Stomach (tissue), 8 donors: ENCODE measurements at regions not wholly inside any gene's neighbourhood (a gene's known extent, or its start where the extent isn't known, plus 50 kb on each side); places are given as distances from the start of the nearest gene placed in this dataset.

Source experiments
- DNase-seq, 2 donors: peaks; one replicate each; pipeline versions ENCODE4 v3.0.0 to v3.0.0-alpha.2; 2013 to 2019
- H3K27ac ChIP-seq, 5 donors: fragments of 200-600 bp in 4 of 5; sonication (generic) in 4 of 5; one replicate each; pipeline ENCODE4 v1.5.1; 2013 to 2019; ENCODE audit warnings: mild to moderate bottlenecking in 1 of 5, moderate library complexity in 1 of 5
- H3K27me3 ChIP-seq, 3 donors: fragments of 200-600 bp; sonication (generic); one replicate each; pipeline ENCODE4 v1.5.1; 2017 to 2019; ENCODE audit warnings: mixed run types in 1 of 3
- H3K36me3 ChIP-seq, 4 donors: fragments of 200-600 bp; sonication (generic); 1 replicate in 3 of 4; 2 replicates in 1 of 4; pipeline ENCODE4 v1.5.1; 2016 to 2019
- H3K4me1 ChIP-seq, 4 donors: fragments of 200-600 bp; sonication (generic); one replicate each; pipeline ENCODE4 v1.5.1; 2016 to 2019
- H3K4me3 ChIP-seq, 4 donors: fragments of 200-600 bp; sonication (generic) in 3 of 4; one replicate each; pipeline ENCODE4 v1.5.1; 2016 to 2019; ENCODE audit warnings: mild to moderate bottlenecking in 1 of 4
- H3K9me3 ChIP-seq, 4 donors: fragments of 200-600 bp; sonication (generic); one replicate each; pipeline ENCODE4 v1.5.1; 2016 to 2019
- EP300 ChIP-seq: sonication (generic); formaldehyde crosslinking; IDR thresholded peaks from one replicate; pipeline ENCODE4 v1.6.1; 2017; ENCODE audit warnings: antibody characterized with exemption
- POLR2A ChIP-seq, 4 donors: fragments of 450-650 bp; IDR thresholded peaks; one replicate each; pipeline ENCODE4 v1.6.1; 2016; ENCODE audit warnings: antibody characterized with exemption in 4 of 4, control low read depth in 2 of 4, mild to moderate bottlenecking in 1 of 4, moderate library complexity in 1 of 4
- POLR2AphosphoS5 ChIP-seq, 3 donors: sonication (generic); formaldehyde crosslinking; IDR thresholded peaks; one replicate each; pipeline ENCODE4 v1.6.1; 2016; ENCODE audit warnings: antibody characterized with exemption in 3 of 3
- WGBS, 5 donors: extraction: QIAGEN DNeasy Blood & Tissue Kit in 3 of 5; methylation state at CpG; one replicate each; pipeline versions ENCODE4 v1.1.5 to v1.1.7; 2013 to 2018; 5-methylcytosine and 5-hydroxymethylcytosine counted together
- intact Hi-C: fragments of 100-400 bp; cut with DNase I; formaldehyde crosslinking; loops from one replicate; pipeline ENCODE4 v1.15.1; 2023; ENCODE audit warnings: low total_unique reads
- TF ChIP-seq, protein P1 (sequence below), 7 experiments: fragments of 450-650 bp in 4 of 7; fragments of 200-600 bp in 3 of 7; sonication (generic) in 3 of 7; IDR thresholded peaks; one replicate each; pipeline ENCODE4 v1.5.1; 2016 to 2019; ENCODE audit warnings: antibody characterized with exemption in 7 of 7, control low read depth in 2 of 7, mild to moderate bottlenecking in 1 of 7
- donor health status: healthy with polysubstance abuse.
- donor health status: Bipolar disorder and iron deficiency.
- donor health status: healthy.

DNA sequence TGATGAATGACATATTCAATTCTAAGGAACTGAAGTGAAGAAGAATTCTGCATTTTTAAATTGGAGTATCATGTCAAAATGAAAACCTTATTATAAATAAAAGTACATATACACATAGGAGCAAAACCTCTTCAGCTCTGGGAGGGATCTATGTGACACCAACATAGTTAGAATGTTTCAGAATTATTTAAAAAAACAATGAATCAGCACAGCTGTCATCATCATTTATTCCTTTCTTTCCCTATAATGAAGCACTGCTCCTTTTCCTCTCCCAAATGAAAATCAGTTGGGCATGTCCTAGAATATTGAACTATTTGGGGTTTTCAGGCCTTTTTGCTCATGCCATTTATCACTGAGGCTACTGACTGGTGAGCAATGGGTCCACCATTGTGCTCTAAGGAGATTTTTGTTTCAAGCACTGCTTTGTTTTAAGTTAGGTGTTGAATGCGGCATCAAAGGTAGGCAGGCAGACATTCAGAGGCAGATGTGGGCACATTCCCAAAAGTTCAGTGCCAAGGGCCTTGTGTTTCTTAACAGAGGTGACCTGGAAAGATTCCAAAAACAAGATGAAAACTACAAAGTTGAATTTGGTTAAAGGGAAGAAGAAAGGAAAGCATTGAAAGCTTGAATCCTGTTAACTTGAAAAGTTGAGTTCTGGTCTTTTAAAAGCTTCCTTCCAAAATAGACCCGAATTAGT is 126.4 kb upstream of the ADAMTSL1 start:
- Histone ChIP-seq H3K36me3 (no peaks in the 10 kb centered on the region), H3K27me3 (no peaks in the 10 kb centered on the region), H3K27ac (no peak overlapping the region), H3K9me3 (no peaks in the 10 kb centered on the region), H3K4me3 (no peak overlapping the region), H3K4me1 (peaks cover 0 to 9% (median 4%) of the 10 kb centered on the region in 4 donors)
- intact Hi-C loops = no loop called here
- peak; percentile 16 to 67 for DNase-seq
- 33 to 62% (median 40%) methylated on average over 2 of the region's 2 CpGs for WGBS, 5 donors
- no peak for TF ChIP-seq EP300

DNA sequence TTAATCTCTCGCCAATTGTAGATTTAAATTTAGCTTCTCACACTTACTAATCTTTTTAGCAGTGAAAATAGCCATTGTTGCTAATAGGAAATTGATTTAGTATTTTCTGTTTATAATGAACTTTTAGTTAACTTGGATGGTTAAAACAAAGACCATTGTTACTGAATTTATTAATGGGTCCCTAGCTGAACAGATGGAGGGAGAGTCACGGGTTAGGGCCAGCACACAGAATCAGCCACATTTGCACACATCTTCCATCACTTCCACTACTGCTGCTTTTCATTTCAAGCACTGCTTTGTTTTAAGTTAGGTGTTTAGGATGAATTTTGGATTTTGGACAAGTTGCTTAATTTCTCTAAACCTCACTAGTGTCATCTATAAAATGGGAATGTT is 125.9 kb upstream of the ADAMTSL1 start:
- intact Hi-C loops = no loop called here
- 57 to 78% (median 64%) methylated on average over 2 of the region's 2 CpGs for WGBS, 5 donors
- TF ChIP-seq POLR2AphosphoS5 (IDR thresholded peaks at IDR 0.05) = no peak
- TF ChIP-seq, protein P1, sequence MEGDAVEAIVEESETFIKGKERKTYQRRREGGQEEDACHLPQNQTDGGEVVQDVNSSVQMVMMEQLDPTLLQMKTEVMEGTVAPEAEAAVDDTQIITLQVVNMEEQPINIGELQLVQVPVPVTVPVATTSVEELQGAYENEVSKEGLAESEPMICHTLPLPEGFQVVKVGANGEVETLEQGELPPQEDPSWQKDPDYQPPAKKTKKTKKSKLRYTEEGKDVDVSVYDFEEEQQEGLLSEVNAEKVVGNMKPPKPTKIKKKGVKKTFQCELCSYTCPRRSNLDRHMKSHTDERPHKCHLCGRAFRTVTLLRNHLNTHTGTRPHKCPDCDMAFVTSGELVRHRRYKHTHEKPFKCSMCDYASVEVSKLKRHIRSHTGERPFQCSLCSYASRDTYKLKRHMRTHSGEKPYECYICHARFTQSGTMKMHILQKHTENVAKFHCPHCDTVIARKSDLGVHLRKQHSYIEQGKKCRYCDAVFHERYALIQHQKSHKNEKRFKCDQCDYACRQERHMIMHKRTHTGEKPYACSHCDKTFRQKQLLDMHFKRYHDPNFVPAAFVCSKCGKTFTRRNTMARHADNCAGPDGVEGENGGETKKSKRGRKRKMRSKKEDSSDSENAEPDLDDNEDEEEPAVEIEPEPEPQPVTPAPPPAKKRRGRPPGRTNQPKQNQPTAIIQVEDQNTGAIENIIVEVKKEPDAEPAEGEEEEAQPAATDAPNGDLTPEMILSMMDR (IDR thresholded peaks at IDR 0.05) = no peak
- no peak for TF ChIP-seq POLR2A (IDR thresholded peaks at IDR 0.05)
- TF ChIP-seq EP300 = no peak

DNA sequence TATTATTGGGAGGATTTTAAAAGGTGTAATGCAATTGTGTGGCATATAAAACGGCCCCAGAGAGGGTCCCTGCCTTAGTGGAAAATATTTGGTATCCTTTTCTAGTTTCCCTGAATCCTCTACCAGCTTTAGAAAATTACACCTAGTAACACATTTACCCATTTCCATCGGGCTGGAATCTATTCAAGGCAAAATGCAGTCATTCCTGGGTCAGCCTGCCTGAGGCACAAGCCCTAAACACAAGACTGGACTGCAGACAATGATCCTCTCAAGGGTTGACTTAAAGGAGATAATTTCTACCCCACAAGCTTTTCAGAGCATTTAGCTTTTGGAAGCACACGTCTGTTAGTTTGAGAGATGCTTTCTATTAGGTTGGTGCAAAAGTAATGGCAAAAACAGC is 124.4 kb upstream of the ADAMTSL1 start:
- H3K27ac ChIP-seq = no peak overlapping the region
- no peak for TF ChIP-seq EP300
- no peak for TF ChIP-seq POLR2A (IDR thresholded peaks at IDR 0.05)
- TF ChIP-seq, protein P1 (IDR thresholded peaks at IDR 0.05) = no peak
- TF ChIP-seq POLR2AphosphoS5 (IDR thresholded peaks at IDR 0.05) = no peak
- intact Hi-C loops = no loop called here
- H3K36me3 ChIP-seq = no peaks in the 10 kb centered on the region
- no peaks in the 10 kb centered on the region for H3K9me3 ChIP-seq
- 68 to 79% (median 75%) methylated on average over 3 of the region's 3 CpGs for WGBS, 5 donors
- H3K27me3 ChIP-seq = no peaks in the 10 kb centered on the region
- H3K4me1 ChIP-seq = peaks cover 0 to 9% (median 4%) of the 10 kb centered on the region in 4 donors
- H3K4me3 ChIP-seq = no peak overlapping the region
- no peak for DNase-seq

More for the DNA sequence above, 125.9 kb upstream of the ADAMTSL1 start:
- Histone ChIP-seq H3K27ac (no peak overlapping the region), H3K4me3 (no peak overlapping the region), H3K27me3 (no peaks in the 10 kb centered on the region), H3K36me3 (no peaks in the 10 kb centered on the region), H3K4me1 (peaks cover 0 to 9% (median 4%) of the 10 kb centered on the region in 4 donors), H3K9me3 (no peaks in the 10 kb centered on the region)
- DNase-seq = no peak

DNA sequence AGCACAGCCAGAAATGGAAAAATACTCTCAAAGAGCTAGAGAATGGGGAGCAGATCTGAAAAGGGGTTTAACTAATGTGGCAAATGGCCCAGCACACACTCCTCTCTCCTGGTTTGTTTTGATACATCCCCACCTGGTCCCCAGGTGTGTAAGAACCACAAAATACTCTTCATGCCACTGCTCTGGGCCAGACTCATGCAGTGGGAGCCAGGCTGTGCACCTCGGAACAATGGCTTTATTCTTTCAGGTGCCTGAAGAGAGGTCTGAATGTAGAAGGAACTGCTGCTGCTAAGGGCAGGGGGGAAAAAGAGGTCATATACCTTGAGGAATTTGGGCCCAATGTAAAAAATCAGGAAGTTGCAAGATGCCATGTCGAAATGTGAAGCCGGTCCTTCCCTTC is 123.9 kb upstream of the ADAMTSL1 start:
- no peak for TF ChIP-seq EP300
- no peak for TF ChIP-seq POLR2A (IDR thresholded peaks at IDR 0.05)
- TF ChIP-seq POLR2AphosphoS5 (IDR thresholded peaks at IDR 0.05) = no peak
- TF ChIP-seq, protein P1 (IDR thresholded peaks at IDR 0.05) = no peak
- 90 to 97% (median 92%) methylated on average over 3 of the region's 3 CpGs for WGBS, 5 donors
- Histone ChIP-seq H3K36me3 (no peaks in the 10 kb centered on the region), H3K4me1 (peaks cover 0 to 9% (median 4%) of the 10 kb centered on the region in 4 donors), H3K4me3 (no peak overlapping the region), H3K9me3 (no peaks in the 10 kb centered on the region), H3K27ac (no peak overlapping the region), H3K27me3 (no peaks in the 10 kb centered on the region)
- intact Hi-C loops = no loop called here
- no peak for DNase-seq

DNA sequence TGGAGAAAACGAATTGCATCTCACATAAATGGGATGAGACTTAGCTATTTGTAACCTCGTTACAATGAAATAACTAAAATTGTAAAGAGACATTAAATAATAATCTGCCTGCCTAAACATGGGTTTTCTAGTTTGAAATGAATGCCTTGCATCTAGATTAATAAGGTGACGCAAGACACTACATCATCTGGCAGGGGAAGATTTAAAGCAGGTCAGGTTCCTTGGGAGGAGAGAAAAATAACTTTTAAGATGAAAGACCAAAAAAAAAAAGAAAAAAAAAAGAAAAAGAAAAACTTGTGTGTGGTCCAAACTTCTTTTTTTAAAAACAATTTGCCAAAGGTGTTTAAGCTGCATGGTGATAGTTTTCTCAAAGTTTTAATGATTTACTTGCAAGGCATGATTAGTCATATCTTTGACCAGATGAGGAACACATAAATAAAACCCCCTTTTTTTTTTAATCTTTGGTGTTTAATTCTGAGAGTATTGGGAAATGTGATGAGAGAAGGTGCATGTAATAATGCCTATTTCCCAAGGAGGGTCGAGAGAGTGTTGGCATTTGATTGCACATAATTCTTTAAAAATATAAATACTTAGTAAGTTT is 122.9 kb upstream of the ADAMTSL1 start:
- no peak overlapping the region for H3K27ac ChIP-seq
- intact Hi-C loops = no loop called here
- TF ChIP-seq POLR2AphosphoS5 (IDR thresholded peaks at IDR 0.05) (no peak), POLR2A (IDR thresholded peaks at IDR 0.05) (no peak), EP300 (no peak)
- TF ChIP-seq, protein P1 (IDR thresholded peaks at IDR 0.05) = no peak
- no peaks in the 10 kb centered on the region for H3K27me3 ChIP-seq
- H3K4me3 ChIP-seq = no peak overlapping the region
- DNase-seq = no peak
- peaks cover 0 to 9% (median 4%) of the 10 kb centered on the region in 4 donors for H3K4me1 ChIP-seq
- 80 to 89% (median 86%) methylated on average over 4 of the region's 4 CpGs for WGBS, 5 donors
- no peaks in the 10 kb centered on the region for H3K9me3 ChIP-seq
- H3K36me3 ChIP-seq = no peaks in the 10 kb centered on the region
